ENCODE measurements at regions not wholly inside any gene's neighbourhood (a gene's known extent, or its start where the extent isn't known, plus 50 kb on each side); places are given as distances from the start of the nearest gene placed in this dataset.

- no peak for DNase-seq
- ATAC-seq: no peak
- H3K4me1 ChIP-seq (ENCODE audit: low read depth): no peaks in the 10 kb centered on the region
- H3K4me3 ChIP-seq: no peak overlapping the region
- no peaks in the 10 kb centered on the region for H3K9me3 ChIP-seq
- no peak for TF ChIP-seq CTCF (IDR thresholded peaks at IDR 0.05)
- intact Hi-C loops (cut with DNase I, micrococcal nuclease): no loop called here
- H3K36me3 ChIP-seq (ENCODE audit: low read depth): no peaks in the 10 kb centered on the region
These were observed 721.5 kb upstream of the GOLIM4 start for GRCh38 chr3:168817177-168817576.

- H3K36me3 ChIP-seq (ENCODE audit: low read depth): no peaks in the 10 kb centered on the region
- TF ChIP-seq CTCF (IDR thresholded peaks at IDR 0.05): no peak
- no peak for DNase-seq
- no peaks in the 10 kb centered on the region for H3K4me1 ChIP-seq (ENCODE audit: low read depth)
- intact Hi-C loops (cut with DNase I, micrococcal nuclease): no loop called here
- no peak for ATAC-seq
- H3K9me3 ChIP-seq: no peaks in the 10 kb centered on the region
- H3K4me3 ChIP-seq: no peak overlapping the region
These were observed 720.2 kb upstream of the GOLIM4 start for GRCh38 chr3:168815946-168816345.

GRCh38 chr3:168813225-168813802, 717.6 kb upstream of the GOLIM4 start:
- Histone ChIP-seq H3K4me3 (no peak overlapping the region), H3K9me3 (no peaks in the 10 kb centered on the region), H3K36me3 (ENCODE audit: low read depth) (no peaks in the 10 kb centered on the region), H3K4me1 (ENCODE audit: low read depth) (no peaks in the 10 kb centered on the region)
- no peak for DNase-seq
- no peak for TF ChIP-seq CTCF (IDR thresholded peaks at IDR 0.05)
- intact Hi-C loops (cut with DNase I, micrococcal nuclease): no loop called here
- no peak for ATAC-seq

GRCh38 chr3:168812234-168812633, 716.5 kb upstream of the GOLIM4 start:
- H3K4me3 ChIP-seq: no peak overlapping the region
- DNase-seq (no peak), ATAC-seq (no peak)
- H3K4me1 ChIP-seq (ENCODE audit: low read depth): no peaks in the 10 kb centered on the region
- intact Hi-C loops (cut with DNase I, micrococcal nuclease): no loop called here
- no peaks in the 10 kb centered on the region for H3K9me3 ChIP-seq
- no peak for TF ChIP-seq CTCF (IDR thresholded peaks at IDR 0.05)
- H3K36me3 ChIP-seq (ENCODE audit: low read depth): no peaks in the 10 kb centered on the region

GRCh38 chr3:168808596-168808995, 712.9 kb upstream of the GOLIM4 start:
- no peak for DNase-seq
- intact Hi-C loops (cut with DNase I, micrococcal nuclease): no loop called here
- no peaks in the 10 kb centered on the region for H3K4me1 ChIP-seq (ENCODE audit: low read depth)
- ATAC-seq: no peak
- no peak for TF ChIP-seq CTCF (IDR thresholded peaks at IDR 0.05)
- no peaks in the 10 kb centered on the region for H3K36me3 ChIP-seq (ENCODE audit: low read depth)
- no peak overlapping the region for H3K4me3 ChIP-seq
- H3K9me3 ChIP-seq: no peaks in the 10 kb centered on the region

GRCh38 chr3:168807448-168807847, 711.7 kb upstream of the GOLIM4 start:
- no peak for ATAC-seq
- no peak for TF ChIP-seq CTCF (IDR thresholded peaks at IDR 0.05)
- DNase-seq: no peak
- no peaks in the 10 kb centered on the region for H3K4me1 ChIP-seq (ENCODE audit: low read depth)
- no peaks in the 10 kb centered on the region for H3K36me3 ChIP-seq (ENCODE audit: low read depth)
- H3K9me3 ChIP-seq: no peaks in the 10 kb centered on the region
- H3K4me3 ChIP-seq: no peak overlapping the region
- intact Hi-C loops (cut with DNase I, micrococcal nuclease): no loop called here
